H9 (cell line): ENCODE measurements at regions not wholly inside any gene's neighbourhood (a gene's known extent, or its start where the extent isn't known, plus 50 kb on each side); places are given as distances from the start of the nearest gene placed in this dataset.

ENCODE experiments used
- DNase-seq: peaks from one replicate; pipeline ENCODE4 v3.0.0-alpha.2; 2017
- H2AFZ ChIP-seq: one replicate; pipeline ENCODE4 v1.6.1; 2013; ENCODE audit warnings: mild to moderate bottlenecking, low read length, control low read depth, moderate library complexity
- H2AK5ac ChIP-seq: 2 replicates; pipeline ENCODE4 v1.6.1; 2013; ENCODE audit warnings: low read length, control low read depth, mixed read lengths; ENCODE audit not compliant: insufficient read length
- H2BK120ac ChIP-seq: one replicate; pipeline ENCODE4 v1.6.1; 2013; ENCODE audit warnings: low read depth, mild to moderate bottlenecking, low read length, control low read depth, inconsistent platforms; ENCODE audit not compliant: poor library complexity, severe bottlenecking
- H2BK12ac ChIP-seq: 2 replicates; pipeline ENCODE4 v1.6.1; 2013; ENCODE audit warnings: low read length, control low read depth, mixed read lengths, low read depth; ENCODE audit not compliant: insufficient read length
- H2BK15ac ChIP-seq: 2 replicates; pipeline ENCODE4 v1.6.1; 2013; ENCODE audit warnings: low read depth, low read length, control low read depth
- H2BK20ac ChIP-seq: one replicate; pipeline ENCODE4 v1.6.1; 2013; ENCODE audit warnings: low read depth, mild to moderate bottlenecking, low read length, control low read depth, inconsistent platforms; ENCODE audit not compliant: poor library complexity, severe bottlenecking
- H2BK5ac ChIP-seq: 2 replicates; pipeline ENCODE4 v1.6.1; 2013; ENCODE audit warnings: low read length, control low read depth, mixed read lengths; ENCODE audit not compliant: insufficient read length
- H3K14ac ChIP-seq: 2 replicates; pipeline ENCODE4 v1.6.1; 2013; ENCODE audit warnings: low read length, control low read depth; ENCODE audit not compliant: insufficient read depth
- H3K18ac ChIP-seq: 2 replicates; pipeline ENCODE4 v1.6.1; 2013; ENCODE audit warnings: low read depth, mild to moderate bottlenecking, mixed read lengths, low read length, control low read depth; ENCODE audit not compliant: insufficient read length
- H3K23ac ChIP-seq: 2 replicates; pipeline ENCODE4 v1.6.1; 2013; ENCODE audit warnings: low read length, control low read depth, mixed read lengths, low read depth; ENCODE audit not compliant: insufficient read length
- H3K23me2 ChIP-seq: 2 replicates; pipeline ENCODE4 v1.6.1; 2013; ENCODE audit warnings: low read depth, mild to moderate bottlenecking, mixed read lengths, low read length, control low read depth; ENCODE audit not compliant: insufficient read length, poor library complexity, severe bottlenecking
- H3K27ac ChIP-seq: 2 replicates; pipeline ENCODE4 v1.5.1; 2013; ENCODE audit warnings: low read length, control low read depth, mixed read lengths, low read depth; ENCODE audit not compliant: insufficient read length
- H3K27me3 ChIP-seq: 2 replicates; pipeline ENCODE4 v1.6.1; 2013; ENCODE audit warnings: low read length, control low read depth, inconsistent platforms; ENCODE audit not compliant: insufficient read depth
- H3K4ac ChIP-seq: 2 replicates; pipeline ENCODE4 v1.6.1; 2013; ENCODE audit warnings: low read depth, mild to moderate bottlenecking, control low read depth, inconsistent platforms, low read length, moderate library complexity
- H3K4me1 ChIP-seq: 2 replicates; pipeline ENCODE4 v1.6.1; 2013; ENCODE audit warnings: low read length, control low read depth, inconsistent platforms; ENCODE audit not compliant: insufficient read depth
- H3K4me2 ChIP-seq: 2 replicates; pipeline ENCODE4 v1.6.1; 2013; ENCODE audit warnings: low read length, control low read depth, mixed read lengths; ENCODE audit not compliant: insufficient read length, insufficient read depth
- H3K56ac ChIP-seq: 2 replicates; pipeline ENCODE4 v1.6.1; 2013; ENCODE audit warnings: low read depth, mild to moderate bottlenecking, mixed read lengths, low read length, control low read depth; ENCODE audit not compliant: insufficient read length
- H3K79me1 ChIP-seq: 2 replicates; pipeline ENCODE4 v1.6.1; 2013; ENCODE audit warnings: low read depth, mild to moderate bottlenecking, moderate library complexity, low read length, control low read depth, inconsistent platforms; ENCODE audit not compliant: insufficient read depth, poor library complexity, severe bottlenecking
- H3K79me2 ChIP-seq: 2 replicates; pipeline ENCODE4 v1.6.1; 2013; ENCODE audit warnings: low read length, control low read depth, inconsistent platforms; ENCODE audit not compliant: insufficient read depth
- H3K9ac ChIP-seq: 2 replicates; pipeline ENCODE4 v1.6.1; 2013; ENCODE audit warnings: low read length, control low read depth, mixed read lengths; ENCODE audit not compliant: insufficient read length; ENCODE audit errors: extremely low read depth
- H3K9me3 ChIP-seq: one replicate; pipeline ENCODE4 v1.6.1; 2013; ENCODE audit warnings: low read depth, low read length, inconsistent platforms; ENCODE audit not compliant: control insufficient read depth
- H3T11ph ChIP-seq: one replicate; pipeline ENCODE4 v1.6.1; 2013; ENCODE audit warnings: mild to moderate bottlenecking, low read length, control low read depth, inconsistent platforms
- H4K20me1 ChIP-seq: one replicate; pipeline ENCODE4 v1.6.1; 2013; ENCODE audit not compliant: control insufficient read depth, insufficient read length, insufficient read depth
- H4K5ac ChIP-seq: 2 replicates; pipeline ENCODE4 v1.6.1; 2013; ENCODE audit warnings: low read depth, mild to moderate bottlenecking, mixed read lengths, low read length, control low read depth; ENCODE audit not compliant: insufficient read length
- H4K8ac ChIP-seq: replicated peaks from 2 replicates; pipeline ENCODE4 v1.6.1; 2013; ENCODE audit warnings: low read length, control low read depth, mixed read lengths, low read depth; ENCODE audit not compliant: insufficient read length
- H4K91ac ChIP-seq: 2 replicates; pipeline ENCODE4 v1.6.1; 2013; ENCODE audit warnings: low read depth, mild to moderate bottlenecking, moderate library complexity, mixed read lengths, low read length, control low read depth; ENCODE audit not compliant: insufficient read length
- H3K27ac Mint-ChIP-seq, 3 experiments: 2 replicates in 2 of 3; 3 replicates in 1 of 3; pipeline ENCODE4 v1.8.0; 2020 to 2021; ENCODE audit warnings: mixed read lengths in 3 of 3, mild to moderate bottlenecking in 1 of 3, moderate library complexity in 1 of 3
- H3K27me3 Mint-ChIP-seq: 2 replicates; pipeline ENCODE4 v1.8.0; 2021; ENCODE audit warnings: low read depth, mild to moderate bottlenecking, moderate library complexity, mixed read lengths
- H3K36me3 Mint-ChIP-seq, 3 experiments: 2 replicates in 2 of 3; 3 replicates in 1 of 3; pipeline ENCODE4 v1.8.0; 2020 to 2021; ENCODE audit warnings: low read depth in 3 of 3, mixed read lengths in 3 of 3; ENCODE audit not compliant: insufficient read depth in 1 of 3
- H3K4me1 Mint-ChIP-seq, 2 experiments: 2 replicates each; pipeline ENCODE4 v1.8.0; 2020; ENCODE audit warnings: mixed read lengths in 2 of 2
- H3K4me3 Mint-ChIP-seq, 2 experiments: 2 replicates in 1 of 2; 3 replicates in 1 of 2; pipeline ENCODE4 v1.8.0; 2020 to 2021; ENCODE audit warnings: mild to moderate bottlenecking in 2 of 2, mixed read lengths in 2 of 2, moderate library complexity in 1 of 2
- H3K9me3 Mint-ChIP-seq, 2 experiments: 2 replicates in 1 of 2; 3 replicates in 1 of 2; pipeline ENCODE4 v1.8.0; 2020; ENCODE audit warnings: mild to moderate bottlenecking in 2 of 2, mixed read lengths in 2 of 2, moderate library complexity in 1 of 2
- CTCF ChIP-seq: fragments of 200-600 bp; sonication (generic); conservative IDR thresholded peaks from 3 replicates; pipeline ENCODE4 v1.8.0; 2021; ENCODE audit warnings: antibody characterized with exemption, mild to moderate bottlenecking
- WGBS: extraction: QIAGEN DNeasy Blood & Tissue Kit; methylation state at CpG from one replicate; pipeline ENCODE4 v1.1.7; 2013; ENCODE audit warnings: missing lambda C conversion rate, low lambda C conversion rate, mixed read lengths; ENCODE audit not compliant: insufficient read length; ENCODE audit errors: extremely low coverage; 5-methylcytosine and 5-hydroxymethylcytosine counted together

- Histone ChIP-seq H3K23ac (no peak overlapping the region), H3K9me3 (no peaks in the 10 kb centered on the region), H3K27ac (no peak overlapping the region), H3K14ac (no peak overlapping the region), H2AFZ (no peak overlapping the region), H4K91ac (no peak overlapping the region), H2BK120ac (no peak overlapping the region), H4K20me1 (no peaks in the 10 kb centered on the region), H3K9ac (no peak overlapping the region), H3K79me1 (no peaks in the 10 kb centered on the region), H3K4me2 (no peak overlapping the region), H2BK12ac (no peak overlapping the region), H3K27me3 (no peaks in the 10 kb centered on the region), H3K4ac (no peak overlapping the region), H4K8ac (no peak overlapping the region), H3K23me2 (no peaks in the 10 kb centered on the region), H2BK20ac (no peak overlapping the region), H4K5ac (no peak overlapping the region), H2BK15ac (no peak overlapping the region), H3K56ac (no peak overlapping the region), H3T11ph (no peak overlapping the region), H3K79me2 (no peaks in the 10 kb centered on the region), H3K4me1 (peaks cover 2% of the 10 kb centered on the region; the same call in 1 of the 2 replicates), H2BK5ac (no peak overlapping the region), H2AK5ac (no peak overlapping the region), H3K18ac (no peak overlapping the region)
- H3K27me3 Mint-ChIP-seq: peaks cover 10% of the 10 kb centered on the region
- no CpG with 5 or more reads among the region's 11 CpGs for WGBS
- H3K4me1 Mint-ChIP-seq: peaks cover 67% of the 10 kb centered on the region in 2 experiments
- peaks cover 0 to 3% (median 0%) of the 10 kb centered on the region in 3 experiments; a peak in 2 of 7 replicates for H3K36me3 Mint-ChIP-seq
- H3K4me3 Mint-ChIP-seq: no peak overlapping the region
- no peak for TF ChIP-seq CTCF
- no peak for DNase-seq
- H3K27ac Mint-ChIP-seq: no peak overlapping the region
- peaks cover 0 to 7% of the 10 kb centered on the region in 2 experiments; a peak in 3 of 5 replicates for H3K9me3 Mint-ChIP-seq
These were observed 57.5 kb upstream of the TRPM1 start for GRCh38 chr15:31158858-31159569.
